ENCODE measurements at regions not wholly inside any gene's neighbourhood (a gene's known extent, or its start where the extent isn't known, plus 50 kb on each side); places are given as distances from the start of the nearest gene placed in this dataset.
"Not testable (repeated sequence)": the region's sequence is repeated elsewhere in the genome, so short reads cannot be mapped to it uniquely, and the experiment has no call there.

DNA sequence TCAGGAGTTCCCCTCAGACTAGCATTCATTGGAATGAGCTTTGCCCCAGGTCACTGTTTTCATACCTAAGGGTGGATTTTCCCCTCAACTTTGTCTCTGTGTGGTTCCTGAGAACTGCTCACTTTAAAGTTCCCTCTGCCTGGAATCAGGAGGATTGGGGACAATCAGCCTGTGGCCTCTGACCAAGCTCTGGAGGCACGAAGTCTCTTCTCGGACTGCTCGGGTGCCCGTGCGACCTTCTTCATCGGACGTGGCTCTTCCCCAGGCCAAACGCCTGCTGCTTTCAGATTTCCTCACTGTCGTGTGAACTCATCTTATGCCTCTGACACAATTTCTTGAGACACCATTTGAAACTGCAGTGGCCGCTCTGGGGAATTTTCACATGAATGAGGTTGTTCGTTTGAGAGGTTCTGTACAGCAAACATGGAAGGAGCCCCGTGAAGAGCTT, 153.7 kb upstream of the PZP start:
- H3K27me3 ChIP-seq (ENCODE audit: insufficient read depth, low read depth, low read length): no peaks in the 10 kb centered on the region

GRCh38 chr12:9354009-9354754, 146.0 kb upstream of the PZP start:
- not testable (repeated sequence) for H3K9ac ChIP-seq (ENCODE audit: low read length); H3K79me2 ChIP-seq (replicated peaks; ENCODE audit: insufficient read depth, low read length); H3K4me2 ChIP-seq (ENCODE audit: low read length); H3K9me2 ChIP-seq (ENCODE audit: insufficient read depth, low read length); H3K9me3 ChIP-seq (ENCODE audit: low read length); H3K4me3 ChIP-seq (ENCODE audit: low read length); H4K20me1 ChIP-seq (ENCODE audit: insufficient read depth); H2AFZ ChIP-seq (ENCODE audit: low read depth, low read length); H3F3A ChIP-seq (ENCODE audit: insufficient read depth, low read length, poor library complexity, severe bottlenecking); H3K27ac ChIP-seq (ENCODE audit: low read length); H3K36me3 ChIP-seq (ENCODE audit: insufficient read depth, low read length); H3K27me3 ChIP-seq (ENCODE audit: insufficient read depth, low read depth, low read length)

More for the DNA sequence above, 153.7 kb upstream of the PZP start:
- Histone ChIP-seq H3K9me2 (ENCODE audit: insufficient read depth, low read length) (no peaks in the 10 kb centered on the region), H3F3A (ENCODE audit: insufficient read depth, low read length, poor library complexity, severe bottlenecking) (no peaks in the 10 kb centered on the region), H3K9me3 (ENCODE audit: low read length) (no peaks in the 10 kb centered on the region), H3K36me3 (ENCODE audit: insufficient read depth, low read length) (no peaks in the 10 kb centered on the region), H3K4me2 (ENCODE audit: low read length) (no peak overlapping the region), H3K79me2 (replicated peaks; ENCODE audit: insufficient read depth, low read length) (no peaks in the 10 kb centered on the region), H3K9ac (ENCODE audit: low read length) (no peak overlapping the region), H2AFZ (ENCODE audit: low read depth, low read length) (no peak overlapping the region), H3K27ac (ENCODE audit: low read length) (no peak overlapping the region), H4K20me1 (ENCODE audit: insufficient read depth) (no peaks in the 10 kb centered on the region), H3K4me3 (ENCODE audit: low read length) (no peak overlapping the region)
- TF ChIP-seq RAD21 (conservative IDR thresholded peaks at IDR 0.05) (no peak), EZH2 (IDR thresholded peaks at IDR 0.05; ENCODE audit: borderline replicate concordance, insufficient read depth, low read length, poor library complexity, severe bottlenecking) (no peak), EP300 (conservative IDR thresholded peaks at IDR 0.05; ENCODE audit: poor library complexity, severe bottlenecking) (no peak), TAF1 (IDR thresholded peaks at IDR 0.05; ENCODE audit: low read depth) (no peak), SMC3 (conservative IDR thresholded peaks at IDR 0.05; ENCODE audit: poor library complexity) (no peak), POLR2AphosphoS5 (IDR thresholded peaks at IDR 0.05) (no peak), MXI1 (conservative IDR thresholded peaks at IDR 0.05; ENCODE audit: poor library complexity, severe bottlenecking) (no peak), CTCF (IDR thresholded peaks at IDR 0.05; ENCODE audit: poor library complexity, severe bottlenecking) (no peak)
- TF ChIP-seq, protein P1, sequence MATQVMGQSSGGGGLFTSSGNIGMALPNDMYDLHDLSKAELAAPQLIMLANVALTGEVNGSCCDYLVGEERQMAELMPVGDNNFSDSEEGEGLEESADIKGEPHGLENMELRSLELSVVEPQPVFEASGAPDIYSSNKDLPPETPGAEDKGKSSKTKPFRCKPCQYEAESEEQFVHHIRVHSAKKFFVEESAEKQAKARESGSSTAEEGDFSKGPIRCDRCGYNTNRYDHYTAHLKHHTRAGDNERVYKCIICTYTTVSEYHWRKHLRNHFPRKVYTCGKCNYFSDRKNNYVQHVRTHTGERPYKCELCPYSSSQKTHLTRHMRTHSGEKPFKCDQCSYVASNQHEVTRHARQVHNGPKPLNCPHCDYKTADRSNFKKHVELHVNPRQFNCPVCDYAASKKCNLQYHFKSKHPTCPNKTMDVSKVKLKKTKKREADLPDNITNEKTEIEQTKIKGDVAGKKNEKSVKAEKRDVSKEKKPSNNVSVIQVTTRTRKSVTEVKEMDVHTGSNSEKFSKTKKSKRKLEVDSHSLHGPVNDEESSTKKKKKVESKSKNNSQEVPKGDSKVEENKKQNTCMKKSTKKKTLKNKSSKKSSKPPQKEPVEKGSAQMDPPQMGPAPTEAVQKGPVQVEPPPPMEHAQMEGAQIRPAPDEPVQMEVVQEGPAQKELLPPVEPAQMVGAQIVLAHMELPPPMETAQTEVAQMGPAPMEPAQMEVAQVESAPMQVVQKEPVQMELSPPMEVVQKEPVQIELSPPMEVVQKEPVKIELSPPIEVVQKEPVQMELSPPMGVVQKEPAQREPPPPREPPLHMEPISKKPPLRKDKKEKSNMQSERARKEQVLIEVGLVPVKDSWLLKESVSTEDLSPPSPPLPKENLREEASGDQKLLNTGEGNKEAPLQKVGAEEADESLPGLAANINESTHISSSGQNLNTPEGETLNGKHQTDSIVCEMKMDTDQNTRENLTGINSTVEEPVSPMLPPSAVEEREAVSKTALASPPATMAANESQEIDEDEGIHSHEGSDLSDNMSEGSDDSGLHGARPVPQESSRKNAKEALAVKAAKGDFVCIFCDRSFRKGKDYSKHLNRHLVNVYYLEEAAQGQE (IDR thresholded peaks at IDR 0.05; ENCODE audit: borderline replicate concordance): no peak
